AG10803 (cell line): ENCODE measurements at regions not wholly inside any gene's neighbourhood (a gene's known extent, or its start where the extent isn't known, plus 50 kb on each side); places are given as distances from the start of the nearest gene placed in this dataset.

Experiments
- DNase-seq: peaks from one replicate; pipeline ENCODE4 v3.0.0; 2010; ENCODE audit warnings: low read depth
- H3K4me3 ChIP-seq: 2 replicates; pipeline ENCODE4 v1.5.1; 2011; ENCODE audit warnings: mild to moderate bottlenecking, low read length, control low read depth
- CTCF ChIP-seq: conservative IDR thresholded peaks from 2 replicates; pipeline ENCODE4 v1.5.1; 2011; ENCODE audit warnings: mild to moderate bottlenecking, low read length, control low read depth, inconsistent platforms

GRCh38 chr14:21941885-21942284 lies 268.3 kb upstream of the OR4E1 start:
- TF ChIP-seq CTCF: no peak
- no peak overlapping the region for H3K4me3 ChIP-seq

GRCh38 chr14:21940887-21941856 lies 267.6 kb upstream of the OR4E1 start:
- DNase-seq: no peak
- no peak overlapping the region for H3K4me3 ChIP-seq
- TF ChIP-seq CTCF: peak; percentile 20; the same call in 1 of the 2 replicates

More at GRCh38 chr14:21941885-21942284, 268.3 kb upstream of the OR4E1 start:
- DNase-seq: no peak

- no peak overlapping the region for H3K4me3 ChIP-seq
- TF ChIP-seq CTCF: no peak
Observed at GRCh38 chr14:21939836-21940235, 266.2 kb upstream of the OR4E1 start.

GRCh38 chr14:21937996-21938395 lies 264.4 kb upstream of the OR4E1 start:
- no peak overlapping the region for H3K4me3 ChIP-seq
- no peak for TF ChIP-seq CTCF
- DNase-seq: no peak

More at GRCh38 chr14:21939836-21940235, 266.2 kb upstream of the OR4E1 start:
- DNase-seq: no peak

- DNase-seq: no peak
- no peak overlapping the region for H3K4me3 ChIP-seq
- TF ChIP-seq CTCF: no peak
Observed at GRCh38 chr14:21933681-21934080, 260.1 kb upstream of the OR4E1 start.

GRCh38 chr14:21924479-21924878 lies 250.9 kb upstream of the OR4E1 start:
- H3K4me3 ChIP-seq: no peak overlapping the region
- no peak for TF ChIP-seq CTCF
- no peak for DNase-seq

GRCh38 chr14:21923820-21924219 lies 250.2 kb upstream of the OR4E1 start:
- H3K4me3 ChIP-seq: no peak overlapping the region
- no peak for DNase-seq
- TF ChIP-seq CTCF: no peak
